ENCODE measurements at regions not wholly inside any gene's neighbourhood (a gene's known extent, or its start where the extent isn't known, plus 50 kb on each side); places are given as distances from the start of the nearest gene placed in this dataset.

DNA sequence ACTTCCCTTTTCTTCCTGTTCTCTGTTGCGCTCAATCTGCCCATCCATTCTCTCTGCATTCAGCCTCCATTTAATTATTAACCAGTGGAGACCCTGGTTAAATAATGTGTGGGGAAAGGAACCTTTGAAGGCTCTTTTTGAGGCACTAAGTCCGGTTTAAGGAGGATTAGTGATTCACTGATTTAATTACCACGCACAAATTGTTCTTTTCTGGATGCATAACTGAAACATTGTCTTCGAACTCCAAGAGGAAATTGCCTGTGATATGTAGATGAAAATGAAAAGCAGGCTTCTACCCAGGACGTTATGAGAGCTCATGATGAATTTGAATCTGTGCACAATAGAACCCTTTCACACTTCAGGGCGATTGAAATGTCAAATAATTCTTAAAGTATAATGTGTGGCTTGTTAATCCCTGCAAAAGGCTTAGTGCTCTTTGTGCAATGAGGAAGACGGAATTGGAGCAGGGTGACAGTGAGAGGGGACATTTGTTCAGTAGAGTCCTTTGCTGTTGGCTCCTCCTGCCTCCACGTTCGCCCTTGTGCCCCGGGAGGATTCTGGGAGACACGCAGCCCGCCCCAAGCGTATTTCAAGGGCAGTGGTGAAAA, 51.1 kb upstream of the ZNF236 start:
- peaks cover 14% of the 10 kb centered on the region for H3F3A ChIP-seq (ENCODE audit: low read depth)
- no peak overlapping the region for H3K9ac ChIP-seq
- H4K20me1 ChIP-seq (ENCODE audit: low read depth) = no peaks in the 10 kb centered on the region
- H3K9me3 ChIP-seq (ENCODE audit: low read depth) = no peaks in the 10 kb centered on the region
- H3K27me3 ChIP-seq = no peaks in the 10 kb centered on the region
- Mint-ChIP-seq H3K27ac (no peak overlapping the region), H3K9me3 (peaks cover 12% of the 10 kb centered on the region), H3K36me3 (no peaks in the 10 kb centered on the region), H3K4me3 (peak overlapping the region; percentile 0), H3K4me1 (peaks cover 30% of the 10 kb centered on the region), H3K27me3 (ENCODE audit: insufficient read depth, low read depth) (peaks cover 11% of the 10 kb centered on the region)
- peak; percentile 82 for TF ChIP-seq EZH2phosphoT487 (IDR thresholded peaks at IDR 0.05)
- no peak for TF ChIP-seq EZH2 (IDR thresholded peaks at IDR 0.05)
- TF ChIP-seq, protein P1, sequence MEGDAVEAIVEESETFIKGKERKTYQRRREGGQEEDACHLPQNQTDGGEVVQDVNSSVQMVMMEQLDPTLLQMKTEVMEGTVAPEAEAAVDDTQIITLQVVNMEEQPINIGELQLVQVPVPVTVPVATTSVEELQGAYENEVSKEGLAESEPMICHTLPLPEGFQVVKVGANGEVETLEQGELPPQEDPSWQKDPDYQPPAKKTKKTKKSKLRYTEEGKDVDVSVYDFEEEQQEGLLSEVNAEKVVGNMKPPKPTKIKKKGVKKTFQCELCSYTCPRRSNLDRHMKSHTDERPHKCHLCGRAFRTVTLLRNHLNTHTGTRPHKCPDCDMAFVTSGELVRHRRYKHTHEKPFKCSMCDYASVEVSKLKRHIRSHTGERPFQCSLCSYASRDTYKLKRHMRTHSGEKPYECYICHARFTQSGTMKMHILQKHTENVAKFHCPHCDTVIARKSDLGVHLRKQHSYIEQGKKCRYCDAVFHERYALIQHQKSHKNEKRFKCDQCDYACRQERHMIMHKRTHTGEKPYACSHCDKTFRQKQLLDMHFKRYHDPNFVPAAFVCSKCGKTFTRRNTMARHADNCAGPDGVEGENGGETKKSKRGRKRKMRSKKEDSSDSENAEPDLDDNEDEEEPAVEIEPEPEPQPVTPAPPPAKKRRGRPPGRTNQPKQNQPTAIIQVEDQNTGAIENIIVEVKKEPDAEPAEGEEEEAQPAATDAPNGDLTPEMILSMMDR (IDR thresholded peaks at IDR 0.05) = no peak
- no peak overlapping the region for H2AFZ ChIP-seq (replicated peaks)
- H3K4me2 ChIP-seq = peak overlapping the region; percentile 14
- H3K4me1 ChIP-seq = peaks cover 14% of the 10 kb centered on the region
- no peaks in the 10 kb centered on the region for H3K79me2 ChIP-seq (ENCODE audit: low read depth)
- H3K27ac ChIP-seq = no peak overlapping the region
- DNase-seq (ENCODE audit: low spot score) = peak; percentile 42
- no peaks in the 10 kb centered on the region for H3K36me3 ChIP-seq
- H3K4me3 ChIP-seq = no peak overlapping the region

DNA sequence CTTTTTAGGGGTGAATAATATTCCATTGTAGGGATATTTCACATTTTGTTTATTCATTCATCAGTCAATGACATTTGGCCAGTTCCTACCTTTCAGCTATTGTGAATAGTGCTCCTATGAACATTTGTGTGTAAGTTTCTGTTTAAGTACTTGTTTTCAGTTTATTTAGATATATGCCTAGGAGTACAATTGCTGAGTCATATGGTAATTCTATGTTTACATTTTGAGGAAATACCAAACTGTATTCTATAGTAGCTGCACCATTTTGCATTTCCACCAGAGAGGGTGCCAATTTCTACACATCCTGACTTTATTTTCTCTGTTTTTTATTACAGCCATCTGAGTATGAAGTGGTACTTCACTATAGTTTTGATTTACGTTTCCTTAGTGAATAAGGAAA, 54.4 kb upstream of the ZNF236 start:
- TF ChIP-seq EZH2phosphoT487 (IDR thresholded peaks at IDR 0.05) (no peak), EZH2 (IDR thresholded peaks at IDR 0.05) (no peak)
- TF ChIP-seq, protein P1 (IDR thresholded peaks at IDR 0.05) = no peak
- Histone ChIP-seq H3K4me1 (peaks cover 9% of the 10 kb centered on the region), H3K9ac (no peak overlapping the region), H3K4me2 (no peak overlapping the region), H3K79me2 (ENCODE audit: low read depth) (no peaks in the 10 kb centered on the region), H3K27ac (no peak overlapping the region), H4K20me1 (ENCODE audit: low read depth) (no peaks in the 10 kb centered on the region), H3K36me3 (no peaks in the 10 kb centered on the region), H3K4me3 (no peak overlapping the region), H2AFZ (replicated peaks) (no peak overlapping the region), H3K27me3 (no peaks in the 10 kb centered on the region), H3K9me3 (ENCODE audit: low read depth) (no peaks in the 10 kb centered on the region), H3F3A (ENCODE audit: low read depth) (peaks cover 14% of the 10 kb centered on the region)
- no peaks in the 10 kb centered on the region for H3K36me3 Mint-ChIP-seq
- no peak for DNase-seq (ENCODE audit: low spot score)
- H3K4me3 Mint-ChIP-seq = no peak overlapping the region
- H3K27ac Mint-ChIP-seq = no peak overlapping the region
- H3K27me3 Mint-ChIP-seq (ENCODE audit: insufficient read depth, low read depth) = peaks cover 9% of the 10 kb centered on the region
- peaks cover 23% of the 10 kb centered on the region for H3K4me1 Mint-ChIP-seq
- H3K9me3 Mint-ChIP-seq = peaks cover 12% of the 10 kb centered on the region

DNA sequence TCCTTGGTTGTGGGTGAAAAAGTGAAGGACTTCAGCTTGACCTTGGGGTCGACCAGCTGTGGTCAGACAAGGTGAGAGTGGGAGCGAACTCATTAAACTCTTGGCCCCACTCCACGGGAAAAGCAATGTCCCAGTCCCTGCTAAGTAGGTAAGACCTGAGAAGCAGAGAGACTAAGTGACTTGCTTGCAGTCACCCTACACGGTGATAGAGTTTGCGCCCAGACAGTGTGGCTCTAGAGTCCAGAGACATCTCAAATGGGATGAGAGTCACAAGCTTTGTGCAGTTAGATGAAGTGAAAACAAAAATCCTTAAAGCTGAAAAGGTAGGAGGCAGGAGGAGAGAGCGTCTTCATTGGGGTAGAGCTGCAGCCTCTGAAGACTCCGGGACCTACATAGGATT, 55.9 kb upstream of the ZNF236 start:
- peaks cover 9% of the 10 kb centered on the region for H3K9me3 Mint-ChIP-seq

More for the DNA sequence above, 55.9 kb upstream of the ZNF236 start:
- Histone ChIP-seq H3K9me3 (ENCODE audit: low read depth) (no peaks in the 10 kb centered on the region), H3F3A (ENCODE audit: low read depth) (peaks cover 10% of the 10 kb centered on the region), H3K36me3 (no peaks in the 10 kb centered on the region), H2AFZ (replicated peaks) (no peak overlapping the region), H4K20me1 (ENCODE audit: low read depth) (no peaks in the 10 kb centered on the region), H3K27ac (no peak overlapping the region), H3K4me3 (no peak overlapping the region), H3K4me1 (peaks cover 9% of the 10 kb centered on the region), H3K9ac (no peak overlapping the region), H3K79me2 (ENCODE audit: low read depth) (no peaks in the 10 kb centered on the region), H3K27me3 (no peaks in the 10 kb centered on the region), H3K4me2 (no peak overlapping the region)
- peaks cover 14% of the 10 kb centered on the region for H3K4me1 Mint-ChIP-seq
- H3K36me3 Mint-ChIP-seq = no peaks in the 10 kb centered on the region
- peaks cover 5% of the 10 kb centered on the region for H3K27me3 Mint-ChIP-seq (ENCODE audit: insufficient read depth, low read depth)
- no peak overlapping the region for H3K4me3 Mint-ChIP-seq
- TF ChIP-seq, protein P1 (IDR thresholded peaks at IDR 0.05) = no peak
- TF ChIP-seq EZH2phosphoT487 (IDR thresholded peaks at IDR 0.05) = no peak
- no peak for TF ChIP-seq EZH2 (IDR thresholded peaks at IDR 0.05)
- H3K27ac Mint-ChIP-seq = no peak overlapping the region
- no peak for DNase-seq (ENCODE audit: low spot score)

Data from neural progenitor cell (in vitro differentiated cells).